Left ventricle myocardium superior (tissue), 1 donor: ENCODE measurements at regions not wholly inside any gene's neighbourhood (a gene's known extent, or its start where the extent isn't known, plus 50 kb on each side); places are given as distances from the start of the nearest gene placed in this dataset.

ENCODE experiments used
- ATAC-seq: fragments of 200-7000 bp; cut with Tn5 transposase; one replicate; pipeline ENCODE4 v1.9.1; 2020; ENCODE audit warnings: mild to moderate bottlenecking, moderate library complexity
- DNase-seq: peaks from one replicate; pipeline ENCODE4 v3.0.0-alpha.2; 2020
- intact Hi-C: fragments of 100-400 bp; cut with micrococcal nuclease; formaldehyde crosslinking; loops from one replicate; pipeline ENCODE4 v1.11.0; 2022
- donor health status: DM: no; HTN: yes; CAD: no; lungs with severe emphysema.

DNA sequence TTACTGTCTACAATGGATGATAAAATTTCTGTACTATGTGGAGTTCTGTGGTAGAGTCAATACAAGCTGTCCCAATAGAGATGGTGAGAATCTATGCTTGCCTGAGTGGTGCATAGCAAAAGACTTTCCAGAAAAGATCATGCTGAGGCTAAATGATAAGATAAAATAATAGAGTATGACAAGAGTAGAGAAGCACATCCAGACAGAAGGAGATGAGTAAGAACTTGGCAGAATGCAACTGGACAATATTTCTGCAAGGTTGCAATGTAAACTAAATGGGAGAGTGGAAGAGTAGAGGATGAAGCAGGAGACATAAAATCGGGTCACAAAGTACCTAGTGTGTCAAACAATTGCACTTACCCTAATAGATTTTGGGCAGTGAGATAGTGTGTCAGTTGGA is 347.6 kb downstream of the MDFIC start:
- intact Hi-C loops = no loop called here
- no peak for DNase-seq
- ATAC-seq = no peak

DNA sequence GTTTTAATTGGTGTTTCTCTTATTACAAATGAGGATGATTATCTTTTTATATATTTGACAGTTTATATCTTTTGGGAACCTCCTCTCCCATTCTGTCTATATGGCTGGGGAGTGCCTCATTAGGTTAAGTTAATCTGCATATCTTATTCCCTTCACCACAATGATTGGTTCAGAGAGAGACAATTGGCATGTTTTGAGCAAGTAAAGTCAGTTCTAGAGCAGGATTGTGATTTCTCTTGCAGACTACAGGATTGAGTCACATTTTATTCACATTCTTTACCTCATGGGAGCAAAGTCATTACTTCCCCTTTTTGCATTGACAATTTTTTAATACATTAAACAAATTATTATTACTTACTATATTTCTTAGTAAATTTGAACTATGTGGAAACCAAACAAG is 345.6 kb downstream of the MDFIC start:
- DNase-seq (no peak), ATAC-seq (no peak)
- intact Hi-C loops = no loop called here

DNA sequence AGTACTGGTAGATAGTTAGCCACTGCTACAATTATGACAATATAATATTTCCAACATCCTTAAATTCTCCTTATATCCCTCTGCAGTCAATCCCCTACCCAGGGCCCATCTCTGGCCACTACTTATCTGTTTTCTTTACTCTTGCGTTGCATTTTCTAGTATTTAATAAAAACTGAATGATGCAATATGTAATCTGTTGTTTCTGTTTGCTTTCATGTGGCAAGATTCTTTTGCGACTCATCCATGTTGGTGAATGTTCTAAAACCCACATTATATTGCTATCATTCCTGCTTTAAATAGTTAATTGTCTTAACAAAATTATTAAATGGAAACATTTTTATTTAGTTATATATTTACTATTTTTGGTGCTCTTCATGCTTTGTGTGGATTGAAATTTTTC is 338.5 kb downstream of the MDFIC start:
- ATAC-seq (no peak), DNase-seq (no peak)
- intact Hi-C loops = no loop called here

DNA sequence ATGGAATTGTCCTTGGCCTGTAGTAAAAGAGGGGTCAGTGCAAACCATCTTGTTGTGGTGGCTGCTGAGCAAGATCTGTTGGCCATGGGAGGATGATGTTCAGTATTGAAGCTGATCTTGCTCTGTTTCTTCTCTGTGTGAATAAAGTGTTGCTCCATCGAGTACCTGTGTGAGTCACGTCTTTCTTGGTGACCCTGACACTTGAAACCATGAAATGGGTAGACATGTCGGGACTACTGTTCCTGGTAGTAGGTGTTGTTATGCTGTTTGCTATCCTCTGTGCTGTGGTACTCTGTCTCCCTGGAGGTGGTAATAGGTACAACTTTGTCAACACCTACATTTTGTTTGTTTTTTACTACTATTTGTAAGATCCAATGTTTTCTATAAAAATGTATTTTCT is 330.6 kb downstream of the MDFIC start:
- ATAC-seq = no peak
- intact Hi-C loops = no loop called here
- DNase-seq = no peak

DNA sequence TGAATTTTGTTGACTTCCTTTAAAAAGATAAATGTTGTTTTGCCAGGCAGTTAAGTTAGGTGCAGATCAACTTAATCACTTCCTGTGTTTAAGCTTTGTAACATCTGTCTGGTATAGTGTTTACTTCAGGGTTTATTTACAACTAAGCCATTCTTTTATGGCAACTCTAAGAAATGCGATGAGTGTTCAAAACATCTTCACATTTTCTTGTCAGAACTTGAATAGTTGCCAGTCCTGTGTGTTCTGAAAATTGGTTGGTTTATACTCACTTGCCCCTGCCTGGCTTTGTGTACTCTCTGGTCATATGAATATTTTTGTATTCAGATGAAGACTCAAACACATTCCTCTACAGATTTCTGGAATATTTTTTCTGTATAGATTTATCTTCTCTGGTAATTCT is 327.2 kb downstream of the MDFIC start:
- intact Hi-C loops = no loop called here
- DNase-seq = no peak
- ATAC-seq = no peak

DNA sequence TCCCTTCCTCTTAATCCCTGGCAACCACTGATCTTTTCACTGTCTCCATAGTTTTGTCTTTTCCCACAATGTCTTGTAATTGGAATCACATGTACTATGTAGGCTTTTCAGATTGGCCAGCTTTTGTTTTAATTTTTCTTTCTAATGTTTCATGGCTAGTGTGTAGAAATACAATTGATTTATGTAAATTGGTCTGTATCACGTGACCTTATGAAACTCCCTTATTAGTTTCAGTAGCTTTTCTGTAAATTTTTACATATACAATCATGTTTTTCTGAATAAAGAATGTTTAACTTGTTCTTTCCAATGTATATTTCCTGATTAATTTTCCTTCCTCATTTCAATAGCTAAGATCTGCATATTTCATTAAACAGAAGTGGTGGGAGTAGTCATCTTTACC is 319.3 kb downstream of the MDFIC start:
- no peak for ATAC-seq
- no peak for DNase-seq
- intact Hi-C loops = no loop called here

DNA sequence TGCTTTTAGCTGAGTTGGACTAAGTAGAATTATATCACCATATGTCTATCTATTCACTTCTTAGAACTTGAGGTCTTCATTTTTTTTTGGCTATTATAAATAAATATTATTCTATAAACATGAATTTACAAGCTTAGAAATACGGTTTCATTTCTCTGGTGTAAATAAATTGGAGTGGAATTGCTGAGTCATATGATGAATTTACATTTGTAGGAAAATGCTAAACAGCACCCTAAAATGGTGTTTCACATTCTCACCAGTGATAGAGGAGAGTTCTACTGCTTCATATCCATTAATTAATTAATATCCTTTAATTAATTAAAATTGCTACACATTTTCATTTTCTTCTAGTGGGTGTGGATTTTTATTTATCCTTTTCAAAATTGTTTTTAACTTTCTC is 318.3 kb downstream of the MDFIC start:
- ATAC-seq (no peak), DNase-seq (no peak)
- intact Hi-C loops = no loop called here

DNA sequence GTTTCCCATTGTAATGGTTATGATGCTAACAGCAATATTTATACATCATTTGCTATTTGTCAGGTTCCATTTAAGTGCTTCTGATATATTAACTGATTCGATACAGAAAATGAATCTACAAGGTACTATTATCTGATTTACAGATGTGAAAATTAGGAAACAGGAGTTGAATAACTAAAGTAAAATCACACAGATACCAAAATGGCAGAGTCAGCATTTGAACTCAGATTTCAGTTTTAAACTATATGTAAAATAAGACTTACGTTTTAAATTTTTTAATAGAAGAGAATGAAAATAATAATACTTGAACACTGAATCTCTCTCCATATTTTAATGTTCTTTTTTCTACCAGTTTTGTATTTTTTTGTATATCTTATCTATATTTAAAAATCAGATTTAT is 313.2 kb downstream of the MDFIC start:
- ATAC-seq (no peak), DNase-seq (no peak)
- intact Hi-C loops = no loop called here

DNA sequence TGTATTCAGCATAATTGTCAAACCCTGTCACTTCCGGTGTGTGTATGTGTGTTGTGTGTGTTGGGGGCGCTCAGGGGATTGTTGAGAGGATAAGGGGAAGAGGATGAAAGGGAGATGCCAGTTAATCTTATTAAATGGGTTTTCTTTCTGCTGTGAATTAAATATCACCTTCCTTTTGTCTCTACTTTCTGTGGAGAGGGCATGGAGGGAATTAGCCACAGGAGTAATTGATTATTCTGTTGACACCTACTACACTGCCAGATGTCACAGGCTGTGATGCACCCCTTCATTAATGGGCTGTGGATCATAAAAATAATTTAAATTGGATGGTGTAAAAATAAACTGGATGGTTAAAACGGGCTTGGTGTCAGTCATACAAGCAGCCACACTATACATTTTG is 311.9 kb downstream of the MDFIC start:
- intact Hi-C loops = no loop called here
- ATAC-seq = no peak
- no peak for DNase-seq

DNA sequence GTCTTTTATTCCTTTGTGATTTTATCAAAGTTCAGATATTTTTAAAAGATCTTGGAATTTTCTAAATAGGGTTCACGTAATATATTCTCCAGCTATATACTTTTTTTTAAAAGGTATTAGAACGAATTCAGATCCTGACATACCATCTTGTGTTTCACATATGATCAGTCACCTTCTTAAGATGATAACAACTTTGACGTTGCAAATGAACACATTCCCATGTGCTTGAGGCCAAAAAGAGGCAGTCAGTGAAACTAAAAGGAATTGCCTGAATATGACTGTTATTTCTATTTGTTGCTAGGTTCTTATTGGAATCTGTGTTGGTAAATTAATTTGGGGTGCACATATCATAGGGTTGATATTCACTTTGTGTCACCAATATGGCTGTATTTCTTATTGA is 310.1 kb downstream of the MDFIC start:
- intact Hi-C loops = no loop called here
- no peak for ATAC-seq

DNA sequence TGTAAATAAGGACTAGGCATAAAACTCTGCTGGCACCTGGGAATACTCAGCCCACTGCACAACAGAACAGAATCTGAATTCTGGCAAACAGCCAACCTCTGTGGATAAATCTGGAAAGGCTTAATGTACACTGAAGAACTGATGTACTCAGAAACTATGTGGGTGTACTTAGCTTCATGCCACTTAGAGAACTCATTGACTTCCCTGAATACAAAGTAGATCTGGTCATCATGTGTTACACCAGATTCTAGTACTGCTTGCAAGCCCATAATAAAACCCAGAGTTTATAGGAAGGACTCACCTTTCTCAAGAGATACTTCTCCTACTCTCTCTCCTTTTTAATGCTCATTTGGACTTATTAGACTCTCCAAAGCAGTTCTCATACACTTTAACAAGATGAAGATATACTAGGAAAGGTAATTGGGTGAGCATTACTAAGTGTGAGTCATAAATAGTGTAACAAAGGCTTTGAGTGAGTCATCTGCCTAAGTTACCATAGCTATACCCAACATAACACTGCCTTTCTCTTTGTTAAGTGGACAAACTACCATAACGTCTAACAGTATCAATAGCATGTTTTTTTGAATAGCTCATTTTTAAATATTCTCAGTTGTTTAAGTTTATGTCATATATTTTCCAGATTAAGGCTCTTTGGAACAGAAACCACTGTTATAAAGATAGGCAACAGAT is 309.1 kb downstream of the MDFIC start:
- no peak for DNase-seq
- ATAC-seq = peak; percentile 62
- intact Hi-C loops = no loop called here

More for the DNA sequence above, 310.1 kb downstream of the MDFIC start:
- no peak for DNase-seq

DNA sequence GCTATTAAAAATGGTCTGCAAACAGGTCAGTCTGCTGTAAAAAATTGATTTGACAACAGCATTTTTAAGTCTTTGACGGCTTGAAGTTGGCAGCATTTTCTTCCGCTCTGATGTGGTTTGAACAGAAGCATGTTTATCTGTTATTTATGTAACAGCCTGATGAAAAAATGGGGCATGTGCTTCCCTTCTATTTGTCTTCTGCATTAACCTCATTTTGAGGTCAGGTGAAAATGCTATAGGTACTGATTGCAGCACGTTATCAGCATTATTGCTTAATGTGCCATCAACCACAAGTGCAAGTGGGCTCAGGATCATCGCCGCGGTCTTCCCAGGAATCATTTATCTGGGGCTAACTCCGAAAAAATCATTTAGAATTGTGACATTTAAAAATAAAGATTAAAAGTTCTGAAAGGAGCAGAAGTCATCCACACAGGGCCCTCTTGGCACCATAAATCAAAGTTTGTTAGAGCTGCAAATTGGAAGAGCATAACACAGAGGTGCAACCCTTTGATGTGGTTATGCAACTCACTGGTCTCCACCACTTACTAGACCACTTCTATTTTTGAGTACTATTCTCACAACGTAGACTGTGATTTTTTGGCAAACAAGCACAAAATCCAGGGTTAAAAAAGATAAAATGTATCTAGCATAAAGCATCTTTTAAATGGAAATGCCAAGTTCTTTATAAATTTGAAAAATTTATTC is 307.7 kb downstream of the MDFIC start:
- DNase-seq = no peak
- intact Hi-C loops = loop anchor here (10.0 kb wide), 1 partner anchor 365 kb away; no protein-coding TSS in a partner anchor
- ATAC-seq = no peak

DNA sequence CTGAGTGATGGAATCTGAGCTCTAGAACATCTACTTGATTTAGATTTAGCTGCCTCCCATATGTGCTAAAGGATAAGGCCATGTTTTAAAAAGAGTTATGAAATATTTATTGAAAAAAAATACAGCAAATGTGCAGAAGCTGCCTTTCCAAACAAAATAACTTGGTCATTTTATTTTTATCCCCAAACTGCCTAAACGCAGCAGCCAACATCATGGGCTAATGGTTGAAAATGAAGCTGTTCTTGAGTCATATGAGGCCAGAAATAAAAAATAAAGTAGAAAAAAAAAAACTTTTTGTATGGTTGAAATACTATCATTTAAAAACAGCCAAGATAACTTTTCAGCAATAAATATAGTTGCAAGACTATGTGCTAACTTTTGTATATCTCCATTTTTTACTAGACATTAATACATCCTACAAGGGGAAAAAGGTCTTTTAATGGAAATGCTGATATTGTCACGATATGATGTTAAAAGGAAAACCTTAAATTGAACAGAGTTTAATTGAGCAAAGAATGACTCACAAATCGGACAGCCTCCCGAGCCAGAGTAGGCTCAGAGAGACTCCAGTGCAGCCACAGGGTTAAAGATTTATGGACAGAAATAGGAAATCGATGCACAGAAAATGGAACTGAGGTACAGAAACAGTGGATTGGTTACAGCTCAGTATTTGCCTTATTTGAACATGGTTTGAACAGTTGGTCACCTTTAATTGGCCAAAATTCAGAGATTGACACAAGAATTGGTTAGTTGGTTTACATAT is 305.8 kb downstream of the MDFIC start:
- ATAC-seq (no peak), DNase-seq (no peak)
- intact Hi-C loops = loop anchor here (10.0 kb wide), 1 partner anchor 363 kb away; no protein-coding TSS in a partner anchor

DNA sequence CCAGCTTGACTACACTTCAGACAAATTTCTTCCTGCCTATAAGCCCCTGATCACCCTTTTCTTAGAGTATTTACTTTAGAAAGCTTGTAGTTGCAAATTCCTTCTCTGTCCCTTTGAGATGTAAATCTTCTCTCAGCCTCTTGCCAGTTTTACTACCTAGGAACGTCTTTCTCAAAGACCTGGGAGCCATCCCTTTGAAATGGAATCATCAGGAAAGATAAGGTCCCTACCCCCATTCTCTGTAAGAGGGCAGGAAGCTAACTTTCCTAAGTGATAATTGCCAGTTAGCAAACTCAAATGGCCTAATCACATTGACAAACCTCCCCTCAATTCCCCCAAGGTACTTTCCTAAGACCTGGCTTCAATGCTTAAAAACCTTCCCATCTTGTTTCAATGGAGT is 304.5 kb downstream of the MDFIC start:
- DNase-seq = no peak
- intact Hi-C loops = loop anchor here (10.0 kb wide), 1 partner anchor 362 kb away; no protein-coding TSS in a partner anchor
- ATAC-seq = no peak

DNA sequence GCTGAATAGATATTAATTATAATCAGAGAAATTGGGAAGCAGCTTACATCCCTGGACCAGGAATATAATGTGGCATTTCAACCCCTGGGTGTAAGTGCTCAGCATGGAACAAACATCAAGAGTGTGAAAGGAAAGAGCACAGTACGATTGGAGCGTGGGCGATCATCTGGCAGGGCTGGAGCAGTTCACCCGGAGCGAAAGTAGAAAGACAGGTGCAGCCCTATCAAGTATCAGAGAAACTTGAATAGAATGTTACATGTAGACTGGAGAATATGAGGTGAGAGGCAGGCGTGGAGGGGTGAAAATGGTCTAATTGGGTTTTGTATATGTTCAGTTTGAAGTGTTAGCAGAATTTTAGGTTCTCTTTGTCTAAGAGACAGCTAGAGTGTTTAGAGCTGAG is 303.0 kb downstream of the MDFIC start:
- DNase-seq (no peak), ATAC-seq (no peak)
- intact Hi-C loops = loop anchor here (10.0 kb wide), 1 partner anchor 360 kb away; no protein-coding TSS in a partner anchor

DNA sequence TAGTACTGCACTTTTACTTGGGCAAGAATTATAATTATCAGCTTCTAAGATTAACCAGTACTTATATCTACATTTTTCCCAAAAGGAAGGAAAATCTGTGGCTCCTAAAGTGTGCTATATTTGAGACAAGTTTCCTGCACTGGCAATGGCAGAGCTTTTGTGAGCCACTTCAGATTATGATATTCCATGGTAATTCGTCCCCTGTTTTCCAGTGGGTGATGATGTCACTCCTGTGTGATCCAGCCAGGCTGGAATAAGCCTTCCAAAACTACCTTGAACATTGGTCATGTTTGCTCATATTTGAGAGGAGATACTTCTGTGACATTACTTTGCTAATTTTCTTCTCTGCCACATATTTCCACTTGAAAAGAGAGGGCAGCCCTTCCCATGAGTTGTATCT is 302.1 kb downstream of the MDFIC start:
- intact Hi-C loops = loop anchor here (10.0 kb wide), 1 partner anchor 359 kb away; no protein-coding TSS in a partner anchor
- no peak for DNase-seq
- no peak for ATAC-seq

DNA sequence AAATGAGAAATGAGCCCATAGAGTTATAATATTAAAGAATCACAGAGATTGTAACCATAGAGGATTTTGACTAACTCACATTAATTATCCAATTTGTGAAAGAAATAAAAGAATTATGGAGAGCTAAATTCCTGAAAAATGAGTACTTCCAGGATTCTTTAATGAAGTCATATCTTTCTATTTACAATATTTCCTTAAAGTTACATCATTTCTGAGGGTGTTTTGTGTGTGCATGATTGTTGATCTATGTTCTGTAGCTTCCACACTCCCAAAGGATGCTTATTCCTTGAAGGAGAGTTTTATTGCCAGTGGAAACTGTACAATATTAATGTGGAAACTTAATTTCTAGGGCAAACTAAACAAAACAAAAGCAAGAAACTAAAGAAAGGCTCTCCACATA is 299.6 kb downstream of the MDFIC start:
- DNase-seq (no peak), ATAC-seq (no peak)
- intact Hi-C loops = loop anchor here (10.0 kb wide), 1 partner anchor 357 kb away; no protein-coding TSS in a partner anchor

DNA sequence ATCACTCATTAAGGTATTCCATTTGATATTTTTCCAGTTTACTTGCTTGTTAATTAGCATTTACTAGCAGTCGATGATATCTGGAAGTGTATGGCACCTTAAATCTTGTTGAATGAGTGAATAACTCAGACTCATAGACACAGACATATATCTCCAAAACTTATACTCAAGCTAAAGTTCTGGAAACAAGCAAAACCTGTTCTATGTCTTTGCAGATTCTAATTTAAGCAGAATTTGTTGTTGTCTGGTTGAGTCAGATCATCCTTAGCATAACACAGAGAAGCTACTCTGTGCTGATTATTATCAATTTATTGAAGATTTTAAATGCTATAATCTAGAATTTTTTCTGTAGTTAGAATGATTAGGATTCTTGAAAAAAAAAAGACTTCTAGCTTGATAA is 296.2 kb downstream of the MDFIC start:
- DNase-seq = no peak
- ATAC-seq = no peak
- intact Hi-C loops = no loop called here

DNA sequence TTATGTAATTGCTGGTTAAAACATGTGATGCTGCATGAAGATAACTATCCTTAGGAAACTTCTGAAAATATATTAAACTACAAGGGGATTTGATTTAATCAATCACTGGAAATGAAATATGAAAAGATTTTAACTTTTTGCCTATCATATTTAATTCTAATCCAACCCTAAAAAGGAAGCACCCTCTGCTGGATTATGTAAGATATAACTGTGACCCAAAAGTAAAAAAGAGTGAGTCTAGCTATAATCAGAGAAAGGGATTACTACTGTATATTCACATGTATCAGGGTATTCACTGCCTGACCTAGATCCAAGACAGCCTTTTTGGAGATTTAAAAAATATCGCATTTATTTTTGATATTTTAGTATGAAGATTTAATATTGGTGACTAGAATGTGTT is 295.5 kb downstream of the MDFIC start:
- ATAC-seq = no peak
- no peak for DNase-seq
- intact Hi-C loops = no loop called here

DNA sequence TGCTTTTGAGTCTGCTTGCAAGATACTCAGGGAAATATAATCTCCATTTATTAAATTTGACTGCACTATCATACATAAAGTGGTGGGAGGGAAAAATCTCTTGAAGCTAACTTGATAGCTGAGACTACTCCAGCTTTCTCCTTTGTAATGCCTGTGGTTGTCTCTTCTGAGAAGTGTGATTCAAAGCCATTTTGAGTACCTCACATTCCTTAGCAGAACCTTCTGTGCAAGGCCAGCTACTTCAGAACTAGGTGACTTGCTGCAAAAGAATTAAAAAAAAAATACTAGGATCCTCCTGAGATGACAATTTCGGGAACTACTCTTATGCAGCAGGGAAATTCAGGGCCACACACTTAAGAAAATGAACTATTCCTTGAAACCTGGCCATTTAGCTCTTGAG is 294.8 kb downstream of the MDFIC start:
- DNase-seq (no peak), ATAC-seq (no peak)
- intact Hi-C loops = no loop called here
